ENCODE measurements at regions not wholly inside any gene's neighbourhood (a gene's known extent, or its start where the extent isn't known, plus 50 kb on each side); places are given as distances from the start of the nearest gene placed in this dataset.

GRCh38 chr17:79184219-79184618, 109.6 kb downstream of the ENGASE start:
- TF ChIP-seq, protein P1, sequence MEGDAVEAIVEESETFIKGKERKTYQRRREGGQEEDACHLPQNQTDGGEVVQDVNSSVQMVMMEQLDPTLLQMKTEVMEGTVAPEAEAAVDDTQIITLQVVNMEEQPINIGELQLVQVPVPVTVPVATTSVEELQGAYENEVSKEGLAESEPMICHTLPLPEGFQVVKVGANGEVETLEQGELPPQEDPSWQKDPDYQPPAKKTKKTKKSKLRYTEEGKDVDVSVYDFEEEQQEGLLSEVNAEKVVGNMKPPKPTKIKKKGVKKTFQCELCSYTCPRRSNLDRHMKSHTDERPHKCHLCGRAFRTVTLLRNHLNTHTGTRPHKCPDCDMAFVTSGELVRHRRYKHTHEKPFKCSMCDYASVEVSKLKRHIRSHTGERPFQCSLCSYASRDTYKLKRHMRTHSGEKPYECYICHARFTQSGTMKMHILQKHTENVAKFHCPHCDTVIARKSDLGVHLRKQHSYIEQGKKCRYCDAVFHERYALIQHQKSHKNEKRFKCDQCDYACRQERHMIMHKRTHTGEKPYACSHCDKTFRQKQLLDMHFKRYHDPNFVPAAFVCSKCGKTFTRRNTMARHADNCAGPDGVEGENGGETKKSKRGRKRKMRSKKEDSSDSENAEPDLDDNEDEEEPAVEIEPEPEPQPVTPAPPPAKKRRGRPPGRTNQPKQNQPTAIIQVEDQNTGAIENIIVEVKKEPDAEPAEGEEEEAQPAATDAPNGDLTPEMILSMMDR (conservative IDR thresholded peaks at IDR 0.05 in 1 of 2, IDR thresholded peaks at IDR 0.05 in 1 of 2; ENCODE audit: extremely low read depth in 1 of 2, insufficient read depth in 1 of 2, low read depth in 1 of 2, low read length in 2 of 2): no peak
- TF ChIP-seq EZH2 (IDR thresholded peaks at IDR 0.05; ENCODE audit: borderline replicate concordance, low read length): no peak

Measured in mammary epithelial cell (primary cell).